ENCODE measurements at regions not wholly inside any gene's neighbourhood (a gene's known extent, or its start where the extent isn't known, plus 50 kb on each side); places are given as distances from the start of the nearest gene placed in this dataset.

GRCh38 chr11:115906171-115906570, 402.0 kb upstream of the CADM1 start:
- no peak for TF ChIP-seq CTCF (conservative IDR thresholded peaks at IDR 0.05 in 1 of 2, IDR thresholded peaks at IDR 0.05 in 1 of 2; ENCODE audit: extremely low read depth in 1 of 2, insufficient read depth in 1 of 2, low read depth in 1 of 2, low read length in 2 of 2)
- TF ChIP-seq EZH2 (IDR thresholded peaks at IDR 0.05; ENCODE audit: borderline replicate concordance, low read length) = no peak

Data from mammary epithelial cell (primary cell).